Upper lobe of left lung (tissue), 4 donors: ENCODE measurements at regions not wholly inside any gene's neighbourhood (a gene's known extent, or its start where the extent isn't known, plus 50 kb on each side); places are given as distances from the start of the nearest gene placed in this dataset.
"Not testable (repeated sequence)": the region's sequence is repeated elsewhere in the genome, so short reads cannot be mapped to it uniquely, and the experiment has no call there.

Source experiments
- CTCF ChIP-seq, 6 experiments: fragments of 450-650 bp in 4 of 6; fragments of 200-600 bp in 2 of 6; sonication (generic) in 2 of 6; IDR thresholded peaks; one replicate each; pipeline ENCODE4 v1.5.1; 2016 to 2019; ENCODE audit warnings: antibody characterized with exemption in 6 of 6
- POLR2A ChIP-seq, 4 donors: fragments of 450-650 bp; IDR thresholded peaks; one replicate each; pipeline ENCODE4 v1.5.1; 2016 to 2017; ENCODE audit warnings: antibody characterized with exemption in 4 of 4, mild to moderate bottlenecking in 2 of 4
- POLR2AphosphoS5 ChIP-seq, 2 donors: sonication (generic); formaldehyde crosslinking; IDR thresholded peaks; one replicate each; pipeline ENCODE4 v1.5.1; 2017; ENCODE audit warnings: antibody characterized with exemption in 2 of 2

GRCh38 chr2:226291281-226291680, 508.3 kb downstream of the IRS1 start:
- not testable (repeated sequence) for TF ChIP-seq POLR2A, CTCF, POLR2AphosphoS5 (IDR thresholded peaks at IDR 0.05)
